GM12891 (cell line): ENCODE measurements at regions not wholly inside any gene's neighbourhood (a gene's known extent, or its start where the extent isn't known, plus 50 kb on each side); places are given as distances from the start of the nearest gene placed in this dataset.

Source experiments
- POLR2A ChIP-seq: IDR thresholded peaks from 2 replicates; pipeline ENCODE4 v1.6.1; 2011; ENCODE audit warnings: low read depth, low read length, control low read depth
- SPI1 ChIP-seq: IDR thresholded peaks from 2 replicates; pipeline ENCODE4 v1.6.1; 2011; ENCODE audit warnings: low read depth, low read length, control low read depth

GRCh38 chr6:6418421-6418820 is 98.0 kb upstream of the F13A1 start:
- TF ChIP-seq SPI1, result no peak
- TF ChIP-seq POLR2A, result no peak
